ENCODE measurements at regions not wholly inside any gene's neighbourhood (a gene's known extent, or its start where the extent isn't known, plus 50 kb on each side); places are given as distances from the start of the nearest gene placed in this dataset.
"Not testable (repeated sequence)": the region's sequence is repeated elsewhere in the genome, so short reads cannot be mapped to it uniquely, and the experiment has no call there.

- no peak for DNase-seq
Observed at GRCh38 chr22:25397616-25398015, 166.9 kb upstream of the GRK3 start.

GRCh38 chr22:25398591-25399062 lies 165.8 kb upstream of the GRK3 start:
- DNase-seq = not testable (repeated sequence)

GRCh38 chr22:25399649-25400151 lies 164.8 kb upstream of the GRK3 start:
- DNase-seq = no peak

GRCh38 chr22:25402160-25402500 lies 162.3 kb upstream of the GRK3 start:
- DNase-seq = no peak

- DNase-seq = no peak
Observed at GRCh38 chr22:25402501-25403283, 161.8 kb upstream of the GRK3 start.

- no peak for DNase-seq
Observed at GRCh38 chr22:25403284-25403810, 161.1 kb upstream of the GRK3 start.

- DNase-seq = peak; percentile 15
Observed at GRCh38 chr22:25403811-25404471, 160.5 kb upstream of the GRK3 start.

GRCh38 chr22:25404556-25404927 lies 159.9 kb upstream of the GRK3 start:
- peak; percentile 16 for DNase-seq

- peak; percentile 74 for DNase-seq
Observed at GRCh38 chr22:25404928-25405816, 159.3 kb upstream of the GRK3 start.

- DNase-seq = no peak
Observed at GRCh38 chr22:25405841-25406509, 158.5 kb upstream of the GRK3 start.

- DNase-seq = no peak
Observed at GRCh38 chr22:25406510-25407210, 157.8 kb upstream of the GRK3 start.

- DNase-seq = no peak
Observed at GRCh38 chr22:25407226-25407858, 157.1 kb upstream of the GRK3 start.

GRCh38 chr22:25407859-25408229 lies 156.6 kb upstream of the GRK3 start:
- no peak for DNase-seq

GRCh38 chr22:25409240-25409639 lies 155.2 kb upstream of the GRK3 start:
- no peak for DNase-seq

- no peak for DNase-seq
Observed at GRCh38 chr22:25410849-25411248, 153.6 kb upstream of the GRK3 start.

GRCh38 chr22:25413620-25414019 lies 150.9 kb upstream of the GRK3 start:
- DNase-seq = no peak

- DNase-seq = not testable (repeated sequence)
Observed at GRCh38 chr22:25415731-25416130, 148.7 kb upstream of the GRK3 start.

- DNase-seq = not testable (repeated sequence)
Observed at GRCh38 chr22:25417826-25418225, 146.6 kb upstream of the GRK3 start.

- no peak for DNase-seq
Observed at GRCh38 chr22:25419247-25420113, 145.0 kb upstream of the GRK3 start.

GRCh38 chr22:25420114-25420441 lies 144.4 kb upstream of the GRK3 start:
- DNase-seq = not testable (repeated sequence)

Measured in RPMI8226 (cell line).